ENCODE measurements at regions not wholly inside any gene's neighbourhood (a gene's known extent, or its start where the extent isn't known, plus 50 kb on each side); places are given as distances from the start of the nearest gene placed in this dataset.

DNA sequence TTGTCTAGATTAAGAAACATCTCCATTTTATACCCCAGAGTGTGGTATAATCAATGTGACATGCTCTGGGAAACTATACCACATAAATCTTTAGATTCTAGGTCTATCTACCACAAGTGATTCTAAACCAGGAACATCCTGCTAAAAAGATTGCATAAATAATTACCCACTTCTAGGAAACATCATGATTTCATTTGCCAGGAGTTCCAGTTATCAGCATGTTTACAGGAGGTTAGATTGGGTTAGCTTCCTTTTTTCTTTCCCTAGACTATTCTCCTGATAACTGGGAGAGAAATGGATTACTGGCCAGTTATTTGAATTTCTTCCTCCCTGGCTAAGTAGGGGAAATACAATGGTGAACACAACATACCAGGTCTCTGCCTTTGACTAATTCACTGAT lies 230.3 kb upstream of the BOD1L1 start:
- TF ChIP-seq, protein P1, sequence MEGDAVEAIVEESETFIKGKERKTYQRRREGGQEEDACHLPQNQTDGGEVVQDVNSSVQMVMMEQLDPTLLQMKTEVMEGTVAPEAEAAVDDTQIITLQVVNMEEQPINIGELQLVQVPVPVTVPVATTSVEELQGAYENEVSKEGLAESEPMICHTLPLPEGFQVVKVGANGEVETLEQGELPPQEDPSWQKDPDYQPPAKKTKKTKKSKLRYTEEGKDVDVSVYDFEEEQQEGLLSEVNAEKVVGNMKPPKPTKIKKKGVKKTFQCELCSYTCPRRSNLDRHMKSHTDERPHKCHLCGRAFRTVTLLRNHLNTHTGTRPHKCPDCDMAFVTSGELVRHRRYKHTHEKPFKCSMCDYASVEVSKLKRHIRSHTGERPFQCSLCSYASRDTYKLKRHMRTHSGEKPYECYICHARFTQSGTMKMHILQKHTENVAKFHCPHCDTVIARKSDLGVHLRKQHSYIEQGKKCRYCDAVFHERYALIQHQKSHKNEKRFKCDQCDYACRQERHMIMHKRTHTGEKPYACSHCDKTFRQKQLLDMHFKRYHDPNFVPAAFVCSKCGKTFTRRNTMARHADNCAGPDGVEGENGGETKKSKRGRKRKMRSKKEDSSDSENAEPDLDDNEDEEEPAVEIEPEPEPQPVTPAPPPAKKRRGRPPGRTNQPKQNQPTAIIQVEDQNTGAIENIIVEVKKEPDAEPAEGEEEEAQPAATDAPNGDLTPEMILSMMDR (IDR thresholded peaks at IDR 0.05): no peak
- no peak for TF ChIP-seq POLR2A (IDR thresholded peaks at IDR 0.05)

All from tibial nerve (tissue), 3 donors.